NCI-H2029 (cell line): ENCODE measurements at regions not wholly inside any gene's neighbourhood (a gene's known extent, or its start where the extent isn't known, plus 50 kb on each side); places are given as distances from the start of the nearest gene placed in this dataset.
"Not testable (repeated sequence)": the region's sequence is repeated elsewhere in the genome, so short reads cannot be mapped to it uniquely, and the experiment has no call there.

Experiments used
- DNase-seq: peaks from one replicate; lab custom pipeline; 2025; lab: John Stamatoyannopoulos, UW

GRCh38 chr12:87421233-87421632 lies 608.0 kb downstream of the C12orf50 start:
- not testable (repeated sequence) for DNase-seq

- DNase-seq = no peak
These were observed 615.4 kb downstream of the C12orf50 start for GRCh38 chr12:87413784-87414183.

- no peak for DNase-seq
These were observed 622.3 kb downstream of the C12orf50 start for GRCh38 chr12:87406926-87407325.

- no peak for DNase-seq
These were observed 623.3 kb downstream of the C12orf50 start for GRCh38 chr12:87405918-87406317.

GRCh38 chr12:87394168-87394567 lies 635.0 kb downstream of the C12orf50 start:
- DNase-seq = not testable (repeated sequence)

GRCh38 chr12:87388376-87388775 lies 640.8 kb downstream of the C12orf50 start:
- no peak for DNase-seq

- DNase-seq = no peak
These were observed 643.9 kb downstream of the C12orf50 start for GRCh38 chr12:87385322-87385721.

GRCh38 chr12:87384226-87384625 lies 645.0 kb downstream of the C12orf50 start:
- no peak for DNase-seq

GRCh38 chr12:87383680-87384079 lies 645.5 kb downstream of the C12orf50 start:
- DNase-seq = no peak

- DNase-seq = no peak
These were observed 646.1 kb downstream of the C12orf50 start for GRCh38 chr12:87382959-87383566.

- DNase-seq = no peak
These were observed 646.8 kb downstream of the C12orf50 start for GRCh38 chr12:87382436-87382835.

- no peak for DNase-seq
These were observed 647.5 kb downstream of the C12orf50 start for GRCh38 chr12:87381742-87382141.

GRCh38 chr12:87378526-87378925 lies 650.7 kb downstream of the C12orf50 start:
- DNase-seq = no peak

- no peak for DNase-seq
These were observed 652.5 kb downstream of the C12orf50 start for GRCh38 chr12:87376722-87377121.

GRCh38 chr12:87369161-87369560 lies 660.0 kb downstream of the C12orf50 start:
- no peak for DNase-seq

GRCh38 chr12:87368259-87368658 lies 660.9 kb downstream of the C12orf50 start:
- DNase-seq = peak; percentile 17

- no peak for DNase-seq
These were observed 663.8 kb downstream of the C12orf50 start for GRCh38 chr12:87365423-87365822.

- DNase-seq = no peak
These were observed 665.6 kb downstream of the C12orf50 start for GRCh38 chr12:87363497-87364084.

- DNase-seq = no peak
These were observed 679.5 kb downstream of the C12orf50 start for GRCh38 chr12:87349681-87350080.

GRCh38 chr12:87348071-87348470 lies 681.1 kb downstream of the C12orf50 start:
- no peak for DNase-seq

GRCh38 chr12:87344699-87345098 lies 684.5 kb downstream of the C12orf50 start:
- no peak for DNase-seq

GRCh38 chr12:87338681-87339080 lies 690.5 kb downstream of the C12orf50 start:
- DNase-seq = no peak

- DNase-seq = no peak
These were observed 692.3 kb downstream of the C12orf50 start for GRCh38 chr12:87336814-87337336.
